ENCODE measurements at regions not wholly inside any gene's neighbourhood (a gene's known extent, or its start where the extent isn't known, plus 50 kb on each side); places are given as distances from the start of the nearest gene placed in this dataset.

DNA sequence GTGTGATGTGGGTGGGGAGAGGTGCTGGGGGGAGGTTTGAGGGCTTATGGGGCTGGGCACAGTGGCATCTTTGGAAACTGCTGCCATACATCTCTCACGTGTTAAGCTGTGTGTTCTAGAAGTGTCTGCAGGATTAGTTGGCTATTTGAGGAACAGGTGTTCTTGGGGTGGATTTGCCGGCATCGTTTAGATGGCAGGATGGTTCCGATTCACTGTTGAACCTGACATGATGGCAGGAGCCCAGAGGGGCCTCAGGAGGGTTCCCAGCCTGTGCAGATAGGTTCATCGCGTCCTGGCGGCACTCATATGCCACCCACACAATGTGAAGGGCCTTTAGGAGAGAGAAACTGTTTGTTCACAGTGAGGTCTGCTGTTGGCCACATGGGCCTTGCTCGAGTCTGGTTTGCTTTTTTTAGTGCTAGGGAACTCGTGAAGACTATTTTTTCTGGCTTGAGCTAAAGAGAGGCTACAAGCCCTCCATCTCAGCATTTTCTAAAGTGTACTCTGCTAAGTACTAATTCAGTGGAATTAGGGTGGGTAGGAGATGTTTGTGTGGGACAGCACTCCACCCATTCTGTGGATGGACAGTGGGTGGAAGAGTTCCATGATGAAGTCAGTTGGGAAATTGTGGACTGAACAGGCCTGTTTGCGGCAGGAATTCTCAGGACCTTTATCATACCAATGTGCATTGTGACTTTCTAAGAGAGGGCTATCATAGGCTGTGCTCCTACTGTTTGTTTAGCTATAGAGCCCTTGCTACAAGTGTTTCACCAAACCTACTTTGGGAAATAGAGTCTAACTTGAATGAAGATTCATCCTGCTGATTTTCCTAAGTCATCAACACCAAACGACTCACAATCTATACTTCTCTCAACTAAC, 55.4 kb upstream of the PLET1 start (continued):
- TF ChIP-seq GTF2F1 (IDR thresholded peaks at IDR 0.05; ENCODE audit: borderline replicate concordance, low read depth, low read length) (no peak), ZNF274 (IDR thresholded peaks at IDR 0.05; ENCODE audit: borderline replicate concordance, extremely low read depth, low read length) (no peak), SRF (IDR thresholded peaks at IDR 0.05; ENCODE audit: low read depth, low read length) (no peak), BACH1 (IDR thresholded peaks at IDR 0.05; ENCODE audit: low read length) (no peak), CHD2 (IDR thresholded peaks at IDR 0.05; ENCODE audit: low read length) (no peak)
- TF ChIP-seq, protein P1, sequence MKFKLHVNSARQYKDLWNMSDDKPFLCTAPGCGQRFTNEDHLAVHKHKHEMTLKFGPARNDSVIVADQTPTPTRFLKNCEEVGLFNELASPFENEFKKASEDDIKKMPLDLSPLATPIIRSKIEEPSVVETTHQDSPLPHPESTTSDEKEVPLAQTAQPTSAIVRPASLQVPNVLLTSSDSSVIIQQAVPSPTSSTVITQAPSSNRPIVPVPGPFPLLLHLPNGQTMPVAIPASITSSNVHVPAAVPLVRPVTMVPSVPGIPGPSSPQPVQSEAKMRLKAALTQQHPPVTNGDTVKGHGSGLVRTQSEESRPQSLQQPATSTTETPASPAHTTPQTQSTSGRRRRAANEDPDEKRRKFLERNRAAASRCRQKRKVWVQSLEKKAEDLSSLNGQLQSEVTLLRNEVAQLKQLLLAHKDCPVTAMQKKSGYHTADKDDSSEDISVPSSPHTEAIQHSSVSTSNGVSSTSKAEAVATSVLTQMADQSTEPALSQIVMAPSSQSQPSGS (IDR thresholded peaks at IDR 0.05; ENCODE audit: low read length): no peak
- TF ChIP-seq, protein P2, sequence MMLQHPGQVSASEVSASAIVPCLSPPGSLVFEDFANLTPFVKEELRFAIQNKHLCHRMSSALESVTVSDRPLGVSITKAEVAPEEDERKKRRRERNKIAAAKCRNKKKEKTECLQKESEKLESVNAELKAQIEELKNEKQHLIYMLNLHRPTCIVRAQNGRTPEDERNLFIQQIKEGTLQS (IDR thresholded peaks at IDR 0.05; ENCODE audit: insufficient read depth, low read depth, low read length): no peak

Data from H1 (cell line).